GM18498 (cell line): ENCODE measurements at regions not wholly inside any gene's neighbourhood (a gene's known extent, or its start where the extent isn't known, plus 50 kb on each side); places are given as distances from the start of the nearest gene placed in this dataset.

Experiments
- ATAC-seq: cut with Tn5 transposase; IDR thresholded peaks from one replicate; pipeline ENCODE4 v1.9.1; 2021; ENCODE audit warnings: mild to moderate bottlenecking, moderate library complexity; ENCODE audit not compliant: unreplicated experiment

- no peak for ATAC-seq
These were observed 96.9 kb downstream of the FAM76B start for GRCh38 chr11:95692526-95693260.

- ATAC-seq: no peak
These were observed 99.5 kb downstream of the FAM76B start for GRCh38 chr11:95690100-95690499.

- ATAC-seq: no peak
These were observed 100.9 kb downstream of the FAM76B start for GRCh38 chr11:95688501-95689222.

GRCh38 chr11:95688015-95688414 lies 101.6 kb downstream of the FAM76B start:
- no peak for ATAC-seq

GRCh38 chr11:95686265-95686664 lies 103.3 kb downstream of the FAM76B start:
- no peak for ATAC-seq

- no peak for ATAC-seq
These were observed 104.9 kb downstream of the FAM76B start for GRCh38 chr11:95684701-95685100.

- no peak for ATAC-seq
These were observed 105.4 kb downstream of the FAM76B start for GRCh38 chr11:95684170-95684569.

GRCh38 chr11:95682552-95682951 lies 107.0 kb downstream of the FAM76B start:
- ATAC-seq: no peak

- ATAC-seq: peak; percentile 92
These were observed 109.2 kb downstream of the FAM76B start for GRCh38 chr11:95680169-95680929.

- ATAC-seq: no peak
These were observed 110.6 kb downstream of the FAM76B start for GRCh38 chr11:95678988-95679387.

GRCh38 chr11:95676308-95676707 lies 113.3 kb downstream of the FAM76B start:
- ATAC-seq: no peak

GRCh38 chr11:95675585-95675984 lies 114.0 kb downstream of the FAM76B start:
- no peak for ATAC-seq

GRCh38 chr11:95674657-95675358 lies 114.8 kb downstream of the FAM76B start:
- no peak for ATAC-seq

- ATAC-seq: no peak
These were observed 117.8 kb downstream of the FAM76B start for GRCh38 chr11:95671768-95672167.

- ATAC-seq: no peak
These were observed 121.5 kb downstream of the FAM76B start for GRCh38 chr11:95668131-95668530.

GRCh38 chr11:95661162-95661561 lies 128.4 kb downstream of the FAM76B start:
- ATAC-seq: peak; percentile 46

GRCh38 chr11:95660038-95660437 lies 129.5 kb downstream of the FAM76B start:
- ATAC-seq: no peak

GRCh38 chr11:95659088-95659487 lies 130.5 kb downstream of the FAM76B start:
- ATAC-seq: no peak

- no peak for ATAC-seq
These were observed 134.0 kb downstream of the FAM76B start for GRCh38 chr11:95655536-95655935.

- ATAC-seq: no peak
These were observed 135.9 kb downstream of the FAM76B start for GRCh38 chr11:95653680-95654079.

GRCh38 chr11:95653099-95653498 lies 136.5 kb downstream of the FAM76B start:
- no peak for ATAC-seq
